Mesendoderm (in vitro differentiated cells): ENCODE measurements at regions not wholly inside any gene's neighbourhood (a gene's known extent, or its start where the extent isn't known, plus 50 kb on each side); places are given as distances from the start of the nearest gene placed in this dataset.

Experiments used
- DNase-seq: peaks from one replicate; pipeline ENCODE4 v3.0.0; 2013
- H2AK5ac ChIP-seq: 2 replicates; pipeline ENCODE4 v1.6.1; 2013; ENCODE audit warnings: low read length, inconsistent platforms
- H2BK120ac ChIP-seq: 2 replicates; pipeline ENCODE4 v1.6.1; 2013; ENCODE audit warnings: low read depth, mild to moderate bottlenecking, low read length, moderate library complexity, mixed read lengths
- H2BK15ac ChIP-seq: replicated peaks from 2 replicates; pipeline ENCODE4 v1.6.1; 2013; ENCODE audit warnings: low read depth, mild to moderate bottlenecking, moderate library complexity
- H2BK5ac ChIP-seq: 2 replicates; pipeline ENCODE4 v1.6.1; 2013; ENCODE audit warnings: low read length, inconsistent platforms
- H3K18ac ChIP-seq: 2 replicates; pipeline ENCODE4 v1.6.1; 2013; ENCODE audit warnings: mild to moderate bottlenecking, low read length, mixed read lengths
- H3K23ac ChIP-seq: one replicate; pipeline ENCODE4 v1.6.1; 2013; ENCODE audit warnings: low read length
- H3K27ac ChIP-seq: 2 replicates; pipeline ENCODE4 v1.5.1; 2013; ENCODE audit warnings: low read depth, mild to moderate bottlenecking, inconsistent platforms, low read length, moderate library complexity
- H3K27me3 ChIP-seq: 2 replicates; pipeline ENCODE4 v1.6.1; 2013; ENCODE audit warnings: low read length, control low read depth, mild to moderate bottlenecking, inconsistent platforms; ENCODE audit not compliant: insufficient read depth, poor library complexity
- H3K36me3 ChIP-seq: 2 replicates; pipeline ENCODE4 v1.6.1; 2013; ENCODE audit warnings: low read length, inconsistent platforms; ENCODE audit not compliant: control insufficient read depth, insufficient read depth
- H3K4ac ChIP-seq: one replicate; pipeline ENCODE4 v1.6.1; 2013; ENCODE audit warnings: low read depth, mild to moderate bottlenecking, low read length, moderate library complexity
- H3K4me1 ChIP-seq: 2 replicates; pipeline ENCODE4 v1.6.1; 2013; ENCODE audit warnings: low read depth, low read length, inconsistent platforms; ENCODE audit not compliant: control insufficient read depth
- H3K4me2 ChIP-seq: 2 replicates; pipeline ENCODE4 v1.6.1; 2013; ENCODE audit warnings: low read length
- H3K4me3 ChIP-seq: 2 replicates; pipeline ENCODE4 v1.5.1; 2013; ENCODE audit warnings: mild to moderate bottlenecking, low read length
- H3K56ac ChIP-seq: one replicate; pipeline ENCODE4 v1.6.1; 2013; ENCODE audit warnings: low read length
- H3K79me1 ChIP-seq: 2 replicates; pipeline ENCODE4 v1.6.1; 2013; ENCODE audit warnings: low read length, inconsistent platforms
- H3K79me2 ChIP-seq: 2 replicates; pipeline ENCODE4 v1.6.1; 2013; ENCODE audit warnings: mild to moderate bottlenecking, low read length; ENCODE audit not compliant: control insufficient read depth, insufficient read depth
- H3K9ac ChIP-seq: 2 replicates; pipeline ENCODE4 v1.6.1; 2013; ENCODE audit warnings: low read length, inconsistent platforms
- H4K5ac ChIP-seq: one replicate; pipeline ENCODE4 v1.6.1; 2013; ENCODE audit warnings: low read length
- H4K8ac ChIP-seq: one replicate; pipeline ENCODE4 v1.6.1; 2013; ENCODE audit warnings: low read depth, mild to moderate bottlenecking, control low read depth, low read length, moderate library complexity
- WGBS: extraction: QIAGEN DNeasy Blood & Tissue Kit; methylation state at CpG from one replicate; pipeline ENCODE4 v1.1.7; 2013; ENCODE audit warnings: low lambda C conversion rate, missing lambda C conversion rate; ENCODE audit not compliant: insufficient coverage; ENCODE audit errors: extremely low coverage; 5-methylcytosine and 5-hydroxymethylcytosine counted together

DNA sequence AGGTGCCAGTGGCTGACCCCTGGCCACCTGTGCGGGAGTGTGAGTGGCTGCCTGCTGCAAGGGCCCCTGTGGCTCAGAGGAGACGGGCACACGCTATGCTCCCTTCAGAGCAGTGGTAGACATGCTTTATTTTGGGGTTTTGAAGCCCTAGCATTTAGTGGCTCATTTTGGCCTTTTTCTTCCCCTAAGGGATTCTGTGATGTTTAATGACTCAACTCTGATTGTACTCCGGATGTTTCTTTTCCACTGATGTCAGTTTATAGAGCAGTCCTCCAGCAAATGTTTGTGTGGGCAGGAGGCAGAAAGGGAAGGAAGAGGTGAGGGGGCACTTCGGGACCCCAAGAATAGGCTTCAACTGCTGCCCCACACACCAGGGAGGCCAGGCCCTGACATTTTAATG is 288.9 kb upstream of the C2CD4B start:
- Histone ChIP-seq H4K8ac (no peak overlapping the region), H3K18ac (no peak overlapping the region), H3K23ac (no peak overlapping the region), H3K27ac (no peak overlapping the region), H3K4me3 (no peak overlapping the region), H3K79me2 (peaks cover 4% of the 10 kb centered on the region), H3K4me2 (no peak overlapping the region), H2BK15ac (no peak overlapping the region), H3K56ac (no peak overlapping the region), H2BK5ac (no peak overlapping the region), H3K27me3 (no peaks in the 10 kb centered on the region), H3K36me3 (no peaks in the 10 kb centered on the region), H3K4me1 (peaks cover 8% of the 10 kb centered on the region), H3K4ac (no peak overlapping the region), H3K79me1 (peaks cover 10% of the 10 kb centered on the region), H2BK120ac (no peak overlapping the region), H3K9ac (no peak overlapping the region), H2AK5ac (no peak overlapping the region), H4K5ac (no peak overlapping the region)
- no CpG with 5 or more reads among the region's 5 CpGs for whole genome bisulfite sequencing
- no peak for DNase-seq

DNA sequence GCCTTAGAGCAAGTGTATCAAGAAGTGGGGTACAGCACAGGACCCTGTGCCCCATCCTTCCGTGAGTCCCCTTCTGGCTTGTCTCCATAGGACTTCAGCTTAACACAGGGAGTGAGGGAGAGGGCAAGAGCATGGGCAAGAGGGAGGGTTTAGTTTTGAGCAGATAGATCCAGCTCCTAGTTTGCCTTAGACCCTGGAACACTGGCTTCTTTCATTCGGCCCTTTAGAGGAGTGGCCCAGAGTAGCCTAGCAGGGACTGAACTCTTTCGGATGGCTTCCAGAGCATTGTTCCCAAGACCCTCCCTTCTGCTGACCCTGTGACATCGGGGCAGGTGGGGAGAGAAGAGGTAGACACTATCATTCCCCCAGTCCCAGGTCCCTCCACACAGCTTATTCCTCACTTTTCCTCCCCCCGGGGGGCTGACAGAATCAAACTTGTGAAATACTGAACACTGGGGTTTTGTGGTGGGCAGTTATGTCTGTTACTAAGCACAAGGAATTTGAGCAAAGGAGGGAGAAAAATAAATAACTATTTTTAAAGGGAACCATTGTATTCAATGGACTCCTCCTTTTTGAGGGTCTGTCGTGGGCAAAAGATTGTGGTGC is 289.6 kb upstream of the C2CD4B start:
- Histone ChIP-seq H3K4me3 (no peak overlapping the region), H3K79me1 (peaks cover 10% of the 10 kb centered on the region), H2AK5ac (no peak overlapping the region), H2BK15ac (no peak overlapping the region), H3K4me1 (peaks cover 8% of the 10 kb centered on the region), H3K79me2 (peaks cover 4% of the 10 kb centered on the region), H4K5ac (no peak overlapping the region), H3K9ac (no peak overlapping the region), H2BK120ac (no peak overlapping the region), H4K8ac (no peak overlapping the region), H3K18ac (no peak overlapping the region), H3K4me2 (no peak overlapping the region), H2BK5ac (no peak overlapping the region), H3K36me3 (no peaks in the 10 kb centered on the region), H3K27me3 (no peaks in the 10 kb centered on the region), H3K56ac (no peak overlapping the region), H3K23ac (no peak overlapping the region), H3K4ac (no peak overlapping the region), H3K27ac (no peak overlapping the region)
- DNase-seq, result no peak
- WGBS, result no CpG with 5 or more reads among the region's 6 CpGs

DNA sequence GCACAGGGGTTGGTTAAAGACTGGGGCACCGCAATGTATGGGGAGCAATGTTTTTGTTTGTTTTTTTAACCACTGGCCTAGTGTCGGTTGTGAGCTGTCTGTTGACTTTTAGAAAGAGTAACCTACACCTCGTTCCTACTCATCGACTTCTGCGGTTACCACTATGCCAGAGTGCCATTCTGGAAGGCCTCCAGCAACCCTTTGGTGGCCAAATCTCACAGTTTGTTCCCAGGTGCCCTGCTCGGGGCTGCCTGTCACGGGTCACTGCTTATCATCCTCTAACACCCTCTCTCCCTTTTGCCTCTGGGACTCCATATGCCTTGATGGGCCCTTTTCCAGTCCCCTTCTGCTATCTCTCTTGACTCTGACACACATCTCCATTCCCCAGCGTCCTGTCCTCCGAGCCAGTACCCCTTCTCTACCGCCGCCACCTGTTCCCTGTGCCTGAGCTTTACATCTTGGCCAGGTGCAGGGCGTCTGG is 290.4 kb upstream of the C2CD4B start:
- no peak overlapping the region for H3K9ac ChIP-seq
- no peaks in the 10 kb centered on the region for H3K36me3 ChIP-seq
- peaks cover 8% of the 10 kb centered on the region for H3K4me1 ChIP-seq
- no peak overlapping the region for H3K56ac ChIP-seq
- peaks cover 9% of the 10 kb centered on the region for H3K79me1 ChIP-seq
- H3K23ac ChIP-seq, result no peak overlapping the region
- H3K4me2 ChIP-seq, result no peak overlapping the region
- H2BK120ac ChIP-seq, result no peak overlapping the region
- no peak overlapping the region for H2BK15ac ChIP-seq
- no peak overlapping the region for H3K4me3 ChIP-seq
- no peak overlapping the region for H3K27ac ChIP-seq
- H4K8ac ChIP-seq, result no peak overlapping the region
- H3K18ac ChIP-seq, result no peak overlapping the region
- H2AK5ac ChIP-seq, result no peak overlapping the region
- H2BK5ac ChIP-seq, result no peak overlapping the region
- H3K79me2 ChIP-seq, result peaks cover 4% of the 10 kb centered on the region
- no peak overlapping the region for H4K5ac ChIP-seq
- no peak for DNase-seq
- no peaks in the 10 kb centered on the region for H3K27me3 ChIP-seq
- WGBS, result no CpG with 5 or more reads among the region's 12 CpGs
- H3K4ac ChIP-seq, result no peak overlapping the region

DNA sequence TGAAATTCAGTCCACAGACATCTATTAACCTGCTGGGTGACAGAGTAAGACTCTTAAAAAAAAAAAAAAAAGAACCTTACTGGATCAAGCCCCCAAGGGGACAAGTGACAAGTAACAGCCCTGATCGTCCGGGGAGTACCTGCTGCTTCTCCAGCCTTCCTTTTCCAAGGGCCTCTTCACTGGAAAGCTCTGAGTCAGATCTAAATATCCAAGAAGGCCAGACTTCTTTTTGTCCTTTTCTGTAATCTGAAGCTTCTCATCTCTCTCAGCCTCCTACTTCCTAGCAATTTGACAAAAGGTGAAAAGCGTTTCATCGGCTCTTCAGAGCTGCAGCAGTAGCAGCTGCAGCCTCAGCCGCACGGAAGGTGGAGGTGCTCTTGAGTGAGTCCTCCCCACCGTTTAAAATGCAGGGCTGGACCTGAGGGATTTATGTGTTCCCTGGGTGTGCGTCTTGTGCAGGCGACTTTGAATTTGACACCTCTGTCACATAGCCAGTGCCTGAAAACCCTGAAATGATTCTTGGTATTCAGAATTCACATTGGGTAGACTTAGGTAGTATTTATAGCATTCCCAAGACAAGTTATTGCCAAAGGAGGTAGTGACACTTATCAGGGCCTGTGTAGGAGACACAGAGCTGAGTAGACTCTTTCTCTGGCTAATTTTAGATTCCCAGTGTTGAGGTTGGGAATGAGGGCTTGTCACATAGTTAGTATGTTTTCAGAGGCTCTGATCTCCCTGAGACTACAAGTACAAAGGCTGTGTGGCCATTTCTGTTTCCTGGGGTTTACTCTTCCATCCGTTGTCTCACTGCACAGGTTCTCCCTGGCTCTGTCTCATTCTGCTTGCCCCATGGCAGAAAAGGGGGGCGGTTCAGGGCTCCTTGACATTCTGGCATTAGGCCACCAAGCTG is 291.2 kb upstream of the C2CD4B start:
- Histone ChIP-seq H3K4me2 (no peak overlapping the region), H4K8ac (no peak overlapping the region), H3K56ac (no peak overlapping the region), H2BK5ac (no peak overlapping the region), H3K23ac (no peak overlapping the region), H3K79me2 (peaks cover 4% of the 10 kb centered on the region), H3K4ac (no peak overlapping the region), H3K27me3 (no peaks in the 10 kb centered on the region), H3K4me1 (peaks cover 8% of the 10 kb centered on the region), H3K36me3 (no peaks in the 10 kb centered on the region), H3K9ac (no peak overlapping the region), H2BK15ac (no peak overlapping the region), H3K18ac (no peak overlapping the region), H2BK120ac (no peak overlapping the region), H3K27ac (no peak overlapping the region), H4K5ac (no peak overlapping the region), H2AK5ac (no peak overlapping the region), H3K4me3 (no peak overlapping the region), H3K79me1 (peaks cover 10% of the 10 kb centered on the region)
- no peak for DNase-seq
- WGBS, result no CpG with 5 or more reads among the region's 11 CpGs

DNA sequence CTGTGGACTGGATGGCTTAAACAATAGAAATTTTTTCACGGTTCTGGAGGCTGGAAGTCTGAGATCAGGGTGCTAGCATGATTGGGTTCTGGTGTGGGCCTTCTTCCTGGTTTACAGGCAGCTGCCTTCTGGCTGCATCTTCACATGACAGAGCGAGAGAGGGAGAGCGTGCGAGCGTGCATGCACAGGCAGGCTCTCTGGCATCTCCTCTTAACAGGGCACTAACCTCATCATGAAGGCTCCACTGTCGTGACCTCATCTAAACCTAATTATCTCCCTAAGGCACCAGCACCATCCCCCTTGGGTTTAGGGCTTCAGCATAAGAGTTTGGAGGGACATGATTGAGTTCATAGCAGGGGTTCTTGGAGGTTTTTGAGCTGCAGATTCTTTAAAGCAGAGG is 292.0 kb upstream of the C2CD4B start:
- no peak overlapping the region for H3K4me2 ChIP-seq
- no peak overlapping the region for H3K9ac ChIP-seq
- H3K27ac ChIP-seq, result no peak overlapping the region
- no peak overlapping the region for H2BK5ac ChIP-seq
- H3K18ac ChIP-seq, result no peak overlapping the region
- H3K79me2 ChIP-seq, result peaks cover 4% of the 10 kb centered on the region
- no peak overlapping the region for H2BK15ac ChIP-seq
- H4K8ac ChIP-seq, result no peak overlapping the region
- no peaks in the 10 kb centered on the region for H3K27me3 ChIP-seq
- peaks cover 4% of the 10 kb centered on the region for H3K4me1 ChIP-seq
- H3K4me3 ChIP-seq, result no peak overlapping the region
- no peak for DNase-seq
- no peak overlapping the region for H3K23ac ChIP-seq
- peak overlapping the region; percentile 53 for H3K56ac ChIP-seq
- no peak overlapping the region for H2BK120ac ChIP-seq
- no peak overlapping the region for H3K4ac ChIP-seq
- no peak overlapping the region for H4K5ac ChIP-seq
- H2AK5ac ChIP-seq, result no peak overlapping the region
- H3K79me1 ChIP-seq, result peaks cover 10% of the 10 kb centered on the region
- WGBS, result no CpG with 5 or more reads among the region's 6 CpGs
- H3K36me3 ChIP-seq, result no peaks in the 10 kb centered on the region
